ENCODE measurements at regions not wholly inside any gene's neighbourhood (a gene's known extent, or its start where the extent isn't known, plus 50 kb on each side); places are given as distances from the start of the nearest gene placed in this dataset.
"Not testable (repeated sequence)": the region's sequence is repeated elsewhere in the genome, so short reads cannot be mapped to it uniquely, and the experiment has no call there.

DNA sequence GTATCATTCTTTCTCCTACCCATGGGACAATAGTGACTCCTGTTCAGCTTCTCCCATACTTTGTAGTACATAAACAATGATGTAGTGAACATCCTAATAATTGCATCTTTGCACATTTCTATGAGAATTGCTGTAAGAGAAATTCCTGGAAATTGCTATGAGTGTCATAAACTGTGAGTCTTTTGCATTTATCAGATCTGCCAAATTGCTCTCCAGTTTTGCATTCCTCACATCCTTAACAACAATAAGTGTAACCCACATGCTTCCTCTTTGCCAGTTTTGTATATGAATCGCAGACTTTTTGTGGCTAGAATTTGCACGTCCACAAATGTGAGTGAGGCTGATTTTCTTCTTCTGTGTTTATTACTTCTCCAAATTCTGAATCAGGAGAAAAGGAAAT lies 124.0 kb upstream of the TBX5 start:
- DNase-seq (no peak), ATAC-seq (no peak)
- TF ChIP-seq CTCF (IDR thresholded peaks at IDR 0.05) = no peak
- intact Hi-C loops (cut with DNase I) = no loop called here
- H3K27ac ChIP-seq = no peak overlapping the region
- no peak overlapping the region for H3K4me3 ChIP-seq
- peaks cover 0 to 51% (median 26%) of the 10 kb centered on the region in 7 donors for H3K27me3 ChIP-seq
- WGBS, 2 donors = 70 to 81% methylated on average over 2 of the region's 2 CpGs
- H3K4me1 ChIP-seq = no peaks in the 10 kb centered on the region
- H3K36me3 ChIP-seq = no peaks in the 10 kb centered on the region
- H3K9me3 ChIP-seq = peaks cover 0 to 7% (median 0%) of the 10 kb centered on the region in 11 donors

DNA sequence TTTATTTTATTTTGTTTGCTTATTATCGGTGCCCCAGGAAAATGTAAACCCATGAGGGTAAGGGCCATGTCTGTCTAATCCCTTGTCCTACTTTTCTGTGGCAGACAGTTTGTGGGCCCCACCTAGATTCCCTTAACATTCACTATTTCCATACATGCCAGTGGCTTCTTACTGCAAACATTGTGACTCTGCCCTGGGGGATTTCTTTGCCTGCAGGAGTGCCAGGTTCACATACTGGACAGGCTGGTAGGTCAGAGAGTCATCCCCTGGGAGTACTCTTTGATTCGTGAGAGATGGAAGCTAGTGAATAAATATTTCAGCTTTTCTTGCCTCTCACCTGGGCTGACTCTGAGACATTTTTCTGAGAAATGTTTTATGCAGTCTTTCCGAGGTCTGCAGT lies 122.8 kb upstream of the TBX5 start:
- WGBS, 2 donors = 58 to 67% methylated on average over 3 of the region's 3 CpGs
- peaks cover 0 to 51% (median 26%) of the 10 kb centered on the region in 7 donors for H3K27me3 ChIP-seq
- H3K27ac ChIP-seq = no peak overlapping the region
- no peaks in the 10 kb centered on the region for H3K4me1 ChIP-seq
- no peak for ATAC-seq
- H3K36me3 ChIP-seq = no peaks in the 10 kb centered on the region
- no peak for DNase-seq
- intact Hi-C loops (cut with DNase I) = no loop called here
- H3K4me3 ChIP-seq = no peak overlapping the region
- no peak for TF ChIP-seq CTCF (IDR thresholded peaks at IDR 0.05)
- H3K9me3 ChIP-seq = peaks cover 0 to 7% (median 0%) of the 10 kb centered on the region in 11 donors

- H3K4me1 ChIP-seq; DNase-seq; intact Hi-C loops (cut with DNase I); H3K36me3 ChIP-seq; H3K4me3 ChIP-seq; H3K9me3 ChIP-seq; H3K27ac ChIP-seq; ATAC-seq: not testable (repeated sequence)
- H3K27me3 ChIP-seq = peaks cover 0 to 49% (median 14%) of the 10 kb centered on the region in 7 donors
- WGBS, 2 donors = 82 to 96% methylated on average over 2 of the region's 2 CpGs
These were observed 115.2 kb upstream of the TBX5 start for GRCh38 chr12:114521160-114521559.

DNA sequence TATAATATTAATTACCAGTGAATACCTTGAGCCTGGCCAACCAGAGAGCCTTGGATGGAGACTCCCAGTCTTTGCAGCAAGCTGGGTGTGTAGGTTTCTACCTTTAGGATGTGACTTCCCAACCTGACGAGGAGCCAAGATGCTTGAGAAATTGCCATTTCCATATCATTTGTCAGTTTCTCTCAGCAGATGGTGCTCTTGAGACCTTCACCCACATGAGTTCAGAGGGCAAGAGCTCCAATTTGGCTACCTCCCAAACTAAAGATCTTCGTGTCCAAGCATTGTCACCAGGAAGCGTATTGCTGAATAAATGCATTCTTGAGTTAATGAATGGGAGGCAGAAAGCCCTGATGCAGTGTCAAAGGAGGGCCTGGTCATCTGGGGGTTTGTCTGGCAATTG lies 106.4 kb upstream of the TBX5 start:
- intact Hi-C loops (cut with DNase I) = no loop called here
- ATAC-seq (no peak), DNase-seq (no peak)
- Histone ChIP-seq H3K4me1 (no peaks in the 10 kb centered on the region), H3K27me3 (peaks cover 0 to 63% (median 19%) of the 10 kb centered on the region in 7 donors), H3K36me3 (no peaks in the 10 kb centered on the region), H3K27ac (no peak overlapping the region), H3K4me3 (no peak overlapping the region), H3K9me3 (no peaks in the 10 kb centered on the region)
- no peak for TF ChIP-seq CTCF (IDR thresholded peaks at IDR 0.05)
- 59 to 80% methylated on average over 3 of the region's 3 CpGs for WGBS, 2 donors

GRCh38 chr12:114508529-114509129 lies 102.7 kb upstream of the TBX5 start:
- 32 to 34% methylated on average over 8 of the region's 8 CpGs for WGBS, 2 donors
- no peaks in the 10 kb centered on the region for H3K9me3 ChIP-seq
- no peaks in the 10 kb centered on the region for H3K4me1 ChIP-seq
- H3K36me3 ChIP-seq = no peaks in the 10 kb centered on the region
- peaks cover 0 to 71% (median 30%) of the 10 kb centered on the region in 7 donors for H3K27me3 ChIP-seq
- no peak overlapping the region for H3K4me3 ChIP-seq
- ATAC-seq (peak in 7 of 8 donors; percentile 50 to 74 (median 58)), DNase-seq (peak; percentile 22 to 66)
- peak; percentile 45 to 85 (median 77) for TF ChIP-seq CTCF (IDR thresholded peaks at IDR 0.05)
- intact Hi-C loops (cut with DNase I) = loop anchor here in 9 of 10 donors (1.0 to 10.0 kb wide), 7 partner anchors 341 to 541 kb away; partner anchors contain the start of gene RBM19 (in 2 of the 9)
- no peak overlapping the region for H3K27ac ChIP-seq
